Effector memory CD8-positive, alpha-beta T cell (primary cell): ENCODE measurements at regions not wholly inside any gene's neighbourhood (a gene's known extent, or its start where the extent isn't known, plus 50 kb on each side); places are given as distances from the start of the nearest gene placed in this dataset.

ENCODE experiments used
- ATAC-seq: fragments of 150-1000 bp; cut with Tn5 transposase; replicated peaks from 2 replicates; pipeline ENCODE4 v1.10.0; 2021; ENCODE audit warnings: mild to moderate bottlenecking, moderate library complexity
- DNase-seq, 3 experiments: peaks; one replicate each; pipeline ENCODE4 v3.0.0; 2021
- H3K27ac Mint-ChIP-seq, 2 donors: one replicate each; pipeline ENCODE4 v1.8.0; 2022; ENCODE audit warnings: mild to moderate bottlenecking in 2 of 2, mixed read lengths in 2 of 2, moderate library complexity in 2 of 2
- H3K27me3 Mint-ChIP-seq, 2 donors: one replicate each; pipeline ENCODE4 v1.8.0; 2022; ENCODE audit warnings: mixed read lengths in 2 of 2
- H3K36me3 Mint-ChIP-seq: one replicate; pipeline ENCODE4 v1.8.0; 2022; ENCODE audit warnings: mild to moderate bottlenecking, moderate library complexity, mixed read lengths; ENCODE audit not compliant: insufficient read depth
- H3K4me1 Mint-ChIP-seq, 2 donors: one replicate each; pipeline ENCODE4 v1.8.0; 2022; ENCODE audit warnings: low read depth in 2 of 2, mixed read lengths in 2 of 2
- H3K4me3 Mint-ChIP-seq, 2 donors: one replicate each; pipeline ENCODE4 v1.8.0; 2022; ENCODE audit warnings: mild to moderate bottlenecking in 2 of 2, mixed read lengths in 2 of 2, moderate library complexity in 2 of 2
- H3K9me3 Mint-ChIP-seq, 2 donors: one replicate each; pipeline ENCODE4 v1.8.0; 2022; ENCODE audit warnings: mixed read lengths in 2 of 2

DNA sequence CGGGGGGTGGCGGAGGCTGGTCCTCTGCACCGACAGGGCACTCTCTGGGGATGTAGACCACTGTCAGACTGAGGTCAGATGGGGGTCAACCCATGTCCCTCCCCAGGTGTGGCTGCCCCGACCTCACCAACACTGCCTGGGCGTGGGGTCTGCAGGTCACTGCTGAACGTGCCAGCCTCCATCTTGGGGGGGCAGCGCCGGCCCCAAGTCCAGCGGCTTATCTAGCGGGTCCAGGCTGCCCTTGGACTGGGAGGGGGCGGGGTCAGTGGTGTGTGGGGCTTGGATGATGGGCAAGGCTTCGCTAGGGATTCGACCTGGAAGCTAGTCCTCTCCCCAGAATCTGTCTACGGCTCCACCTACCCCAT is 178.2 kb downstream of the IGLL1 start:
- no peak for ATAC-seq
- H3K27me3 Mint-ChIP-seq, result peaks cover 5 to 32% of the 10 kb centered on the region in 2 donors
- H3K9me3 Mint-ChIP-seq, result no peaks in the 10 kb centered on the region
- no peaks in the 10 kb centered on the region for H3K36me3 Mint-ChIP-seq
- H3K27ac Mint-ChIP-seq, result no peak overlapping the region
- DNase-seq, result no peak
- H3K4me3 Mint-ChIP-seq, result peak overlapping the region; percentile 25 to 27
- H3K4me1 Mint-ChIP-seq, result peaks cover 0 to 1% of the 10 kb centered on the region in 2 donors

DNA sequence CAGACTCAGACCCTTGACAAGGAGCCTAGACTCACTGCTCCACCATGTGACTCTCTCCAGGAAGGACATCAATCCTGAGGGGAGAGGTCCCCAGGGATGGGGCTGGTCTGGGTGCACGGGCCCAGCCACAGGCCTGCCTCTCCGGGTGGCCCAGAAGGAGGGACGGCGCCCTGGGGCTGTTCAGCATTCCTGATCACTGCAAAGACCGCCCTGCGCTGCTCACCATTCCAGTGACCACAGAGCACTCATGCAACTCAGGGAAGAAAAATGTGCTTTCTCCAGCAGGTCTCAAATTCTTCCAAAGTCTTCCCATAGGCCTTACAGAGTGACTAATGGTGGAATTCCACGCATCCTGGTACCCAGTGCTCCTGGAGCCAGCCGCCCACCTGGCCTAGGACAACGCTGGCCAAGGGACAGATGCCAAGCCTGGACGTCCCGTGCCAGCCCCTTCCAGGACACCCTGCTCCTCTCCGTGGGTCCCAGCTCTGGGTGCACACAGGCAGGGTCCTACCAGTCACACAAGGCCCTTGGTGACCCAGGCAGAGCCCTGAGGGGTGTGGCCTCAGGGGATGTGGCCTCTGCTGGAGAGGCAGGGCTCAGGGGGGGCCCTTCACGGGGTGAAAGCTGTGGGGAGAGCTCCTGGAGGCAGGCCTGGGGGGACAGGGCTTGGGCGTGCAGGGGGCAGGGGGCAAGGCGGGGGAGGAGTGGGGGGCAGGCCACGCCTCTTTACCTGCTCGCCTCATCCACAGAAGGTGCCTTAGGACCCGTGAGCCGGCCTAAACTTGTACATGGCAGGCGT is 178.8 kb downstream of the IGLL1 start:
- Mint-ChIP-seq H3K4me3 (peak overlapping the region; percentile 25 to 27), H3K27ac (no peak overlapping the region), H3K27me3 (peaks cover 5 to 35% of the 10 kb centered on the region in 2 donors), H3K9me3 (no peaks in the 10 kb centered on the region), H3K36me3 (no peaks in the 10 kb centered on the region), H3K4me1 (peaks cover 0 to 1% of the 10 kb centered on the region in 2 donors)
- ATAC-seq, result no peak
- DNase-seq, result no peak

DNA sequence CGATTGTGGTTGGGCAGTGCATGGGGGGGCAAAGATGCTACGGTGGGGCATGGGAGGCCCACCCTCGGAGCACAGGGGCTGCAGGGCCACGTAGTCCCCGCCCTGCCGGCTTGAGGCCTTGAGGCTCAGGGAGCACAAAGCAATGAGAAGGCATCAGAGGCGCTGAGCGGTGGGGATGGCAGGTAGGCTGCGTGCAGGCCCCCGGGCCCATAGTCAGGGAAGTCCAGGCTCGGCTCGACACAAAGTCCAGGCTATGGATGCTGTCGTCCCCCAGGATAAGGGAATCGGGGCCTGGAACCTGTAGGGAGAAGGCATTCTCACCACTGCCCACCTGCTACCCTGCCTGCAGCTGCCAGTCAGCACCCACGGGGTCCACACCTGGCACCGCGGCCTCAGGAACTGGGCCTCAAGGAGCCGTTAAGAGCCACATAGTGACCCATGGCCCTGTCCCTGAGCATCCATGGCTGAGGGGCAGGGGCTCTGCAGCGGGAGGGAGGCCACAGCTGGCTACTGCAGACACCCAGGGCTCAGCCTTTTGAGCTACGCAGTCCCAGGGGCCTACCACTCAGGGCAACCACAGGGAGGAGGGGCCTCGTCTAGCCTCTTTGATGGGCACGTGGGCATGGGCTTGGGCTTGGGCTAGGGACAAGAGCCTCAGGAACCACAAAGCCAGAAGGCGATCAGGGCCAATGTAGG is 179.7 kb downstream of the IGLL1 start:
- Mint-ChIP-seq H3K27me3 (peaks cover 5 to 35% of the 10 kb centered on the region in 2 donors), H3K4me3 (no peak overlapping the region), H3K4me1 (peaks cover 0 to 1% of the 10 kb centered on the region in 2 donors), H3K9me3 (no peaks in the 10 kb centered on the region), H3K27ac (no peak overlapping the region), H3K36me3 (no peaks in the 10 kb centered on the region)
- DNase-seq (no peak), ATAC-seq (no peak)

GRCh38 chr22:23399367-23400285 is 180.5 kb downstream of the IGLL1 start:
- no peak for ATAC-seq
- no peak overlapping the region for H3K4me3 Mint-ChIP-seq

DNA sequence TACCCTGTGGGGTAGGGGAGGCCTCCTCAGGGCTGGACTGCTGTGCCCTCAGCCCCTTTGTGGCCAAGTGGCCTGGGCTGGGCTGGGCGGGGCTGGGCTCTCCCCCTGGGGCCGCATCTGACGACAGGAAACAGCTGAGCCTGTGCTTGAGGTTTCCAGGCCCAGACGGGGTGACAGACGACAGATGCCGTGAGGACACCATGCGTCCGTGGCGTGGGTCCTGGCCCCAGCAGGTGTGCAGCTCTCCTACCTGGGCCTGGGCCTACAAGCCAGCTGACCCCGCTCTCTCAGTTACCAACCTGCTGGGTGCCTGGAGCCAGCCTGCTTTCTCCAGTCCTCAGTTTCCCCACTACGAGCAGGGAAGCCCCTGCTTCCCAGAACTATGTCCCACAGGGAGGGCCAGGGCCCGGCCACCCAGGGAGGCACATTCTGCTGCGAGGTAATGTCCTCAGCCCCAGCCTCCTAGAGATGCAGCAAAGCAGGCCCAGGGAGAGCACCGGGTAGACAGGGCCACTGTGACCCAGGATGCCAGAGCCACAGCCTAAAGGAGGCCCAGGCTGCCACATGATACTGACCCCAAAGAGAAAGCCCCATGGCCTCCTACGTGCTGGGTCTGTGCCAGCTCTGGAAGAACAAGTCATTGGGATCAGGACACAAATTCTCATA is 181.3 kb downstream of the IGLL1 start:
- H3K4me1 Mint-ChIP-seq, result no peaks in the 10 kb centered on the region
- no peak overlapping the region for H3K27ac Mint-ChIP-seq
- no peaks in the 10 kb centered on the region for H3K36me3 Mint-ChIP-seq
- DNase-seq (no peak), ATAC-seq (no peak)
- H3K27me3 Mint-ChIP-seq, result peaks cover under 1 to 28% of the 10 kb centered on the region in 2 donors
- no peak overlapping the region for H3K4me3 Mint-ChIP-seq
- H3K9me3 Mint-ChIP-seq, result no peaks in the 10 kb centered on the region

More at GRCh38 chr22:23399367-23400285, 180.5 kb downstream of the IGLL1 start:
- Mint-ChIP-seq H3K36me3 (no peaks in the 10 kb centered on the region), H3K4me1 (peaks cover 0 to 1% of the 10 kb centered on the region in 2 donors), H3K27me3 (peaks cover 5 to 35% of the 10 kb centered on the region in 2 donors), H3K27ac (no peak overlapping the region), H3K9me3 (no peaks in the 10 kb centered on the region)
- no peak for DNase-seq

DNA sequence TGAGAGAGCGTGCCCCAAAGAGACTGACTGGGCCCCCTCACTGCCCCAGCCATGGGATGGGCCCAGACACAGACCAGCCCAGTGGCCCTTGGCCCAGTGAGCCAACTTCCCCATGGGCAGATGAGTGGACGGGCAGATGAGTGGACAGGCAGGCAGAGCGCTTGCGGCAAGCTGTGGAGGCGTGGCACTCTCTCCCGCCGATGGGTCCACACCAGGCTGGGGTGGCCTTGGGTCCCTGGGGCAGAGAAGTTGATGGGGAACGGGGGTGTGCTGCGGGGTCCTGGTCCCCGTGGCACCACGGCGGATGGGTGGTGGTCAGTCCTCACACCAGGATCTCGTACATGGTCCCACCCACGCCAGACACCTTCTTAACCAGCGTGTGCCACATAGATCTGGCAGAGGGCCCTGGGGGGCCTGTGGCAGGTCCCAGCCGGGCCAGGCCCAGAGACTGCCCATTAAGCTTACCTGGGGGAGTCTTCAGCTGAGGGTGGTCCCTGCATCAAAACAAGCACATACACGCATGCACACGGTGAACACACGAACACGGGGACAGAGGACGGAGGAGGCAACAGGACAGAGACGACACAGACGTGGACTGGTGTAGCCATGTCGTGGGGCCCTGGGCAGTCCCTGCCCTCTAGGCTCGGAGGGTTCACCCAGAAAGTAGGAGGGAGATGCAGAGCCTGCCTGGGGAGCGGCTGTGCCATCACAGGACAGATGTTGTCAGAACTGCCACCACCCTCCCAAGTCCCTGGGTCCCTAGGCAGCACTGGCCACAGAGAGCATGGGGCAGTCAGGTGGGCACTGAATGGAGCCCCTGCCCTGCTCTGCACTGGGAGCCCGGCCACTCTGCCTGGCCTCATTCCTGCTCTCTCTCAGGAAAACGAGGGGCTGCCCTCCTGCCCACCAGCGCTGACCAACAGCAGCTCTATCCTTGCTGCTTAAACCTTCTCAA is 182.2 kb downstream of the IGLL1 start:
- ATAC-seq, result no peak
- H3K9me3 Mint-ChIP-seq, result no peaks in the 10 kb centered on the region
- no peaks in the 10 kb centered on the region for H3K36me3 Mint-ChIP-seq
- no peak overlapping the region for H3K27ac Mint-ChIP-seq
- DNase-seq, result no peak
- peaks cover 0 to 20% of the 10 kb centered on the region in 2 donors for H3K27me3 Mint-ChIP-seq
- no peak overlapping the region for H3K4me3 Mint-ChIP-seq
- H3K4me1 Mint-ChIP-seq, result no peaks in the 10 kb centered on the region

DNA sequence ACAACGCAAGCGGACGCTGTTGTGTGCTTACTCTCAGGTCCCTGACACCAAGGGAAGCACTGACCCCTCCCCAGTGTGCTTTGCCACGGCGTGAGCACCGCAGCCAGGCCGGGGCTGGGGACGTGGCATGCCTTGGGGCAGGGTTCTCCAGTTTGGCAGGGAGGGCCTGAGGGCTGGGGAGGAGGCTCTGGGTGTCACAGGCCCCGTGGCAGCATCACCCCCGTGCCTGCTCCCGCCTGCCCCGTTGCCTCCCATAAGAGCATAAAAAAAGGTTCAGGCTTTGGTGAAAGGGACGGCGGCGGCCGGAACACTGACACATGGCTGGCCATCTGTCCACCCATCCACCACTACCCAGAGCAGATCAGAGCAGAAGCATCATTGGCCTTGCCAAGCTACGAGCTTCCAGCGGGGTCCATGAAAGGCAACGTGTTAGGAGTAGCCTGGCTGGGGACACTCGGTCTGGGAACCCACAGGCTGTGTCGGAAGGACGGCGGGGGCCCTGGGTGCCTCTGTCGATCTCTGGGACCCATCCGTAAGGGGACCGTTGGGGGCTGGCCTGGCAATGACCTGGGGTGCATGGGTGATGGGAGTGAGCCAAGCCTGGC is 183.0 kb downstream of the IGLL1 start:
- Mint-ChIP-seq H3K9me3 (no peaks in the 10 kb centered on the region), H3K27ac (no peak overlapping the region), H3K36me3 (no peaks in the 10 kb centered on the region), H3K4me3 (no peak overlapping the region), H3K4me1 (no peaks in the 10 kb centered on the region), H3K27me3 (peaks cover 0 to 20% of the 10 kb centered on the region in 2 donors)
- DNase-seq (no peak), ATAC-seq (no peak)

- Mint-ChIP-seq H3K36me3 (no peaks in the 10 kb centered on the region), H3K4me3 (no peak overlapping the region), H3K27me3 (peaks cover 0 to 20% of the 10 kb centered on the region in 2 donors), H3K27ac (peak overlapping the region in 1 of 2 donors; percentile 46), H3K4me1 (no peaks in the 10 kb centered on the region), H3K9me3 (no peaks in the 10 kb centered on the region)
- DNase-seq, result no peak
- no peak for ATAC-seq
Measured at GRCh38 chr22:23396362-23397007, 183.6 kb downstream of the IGLL1 start.

GRCh38 chr22:23395530-23396361 is 184.3 kb downstream of the IGLL1 start:
- Mint-ChIP-seq H3K36me3 (no peaks in the 10 kb centered on the region), H3K4me3 (no peak overlapping the region), H3K4me1 (no peaks in the 10 kb centered on the region), H3K9me3 (no peaks in the 10 kb centered on the region), H3K27me3 (peaks cover 0 to 20% of the 10 kb centered on the region in 2 donors), H3K27ac (no peak overlapping the region)
- DNase-seq (no peak), ATAC-seq (no peak)

DNA sequence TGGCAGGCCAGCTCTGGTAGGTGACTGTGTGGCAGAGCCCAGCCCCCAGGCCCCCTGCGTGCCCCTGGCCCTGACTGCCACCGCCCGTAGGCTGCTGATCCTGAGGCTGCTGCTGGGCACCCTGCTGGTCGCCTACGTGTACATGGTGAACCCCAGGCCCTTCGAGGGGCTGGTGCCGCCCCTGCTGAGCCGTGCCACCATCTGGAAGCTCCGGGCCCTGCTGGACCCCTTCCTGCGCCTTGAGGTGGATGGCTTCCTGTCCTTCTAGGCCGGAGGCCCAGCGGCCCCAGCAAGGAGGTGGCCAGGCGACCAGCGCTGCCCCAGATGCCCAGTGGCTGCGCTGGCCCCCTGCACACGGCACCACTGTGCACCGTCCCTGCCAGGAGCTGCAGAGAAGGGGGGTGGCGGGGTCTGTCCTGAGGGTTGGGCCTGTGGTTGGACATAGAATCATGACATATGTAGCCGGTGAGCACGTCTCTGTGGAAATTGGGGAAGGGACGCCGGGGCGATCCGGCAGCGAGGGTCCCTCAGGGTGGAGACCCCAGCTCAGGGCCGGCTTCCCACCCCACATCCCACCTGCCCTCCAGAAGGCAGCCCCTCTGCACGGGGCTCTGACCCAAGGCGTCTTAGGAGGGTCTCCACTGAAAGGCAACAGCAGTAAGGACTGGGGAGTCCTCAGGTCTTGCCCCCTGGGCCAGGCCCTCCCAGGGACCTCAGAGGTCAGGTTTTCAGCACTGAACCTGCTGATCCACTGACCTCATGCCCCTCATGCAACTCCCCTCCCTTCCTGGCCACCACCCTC is 185.4 kb downstream of the IGLL1 start:
- Mint-ChIP-seq H3K9me3 (no peaks in the 10 kb centered on the region), H3K27me3 (peaks cover 0 to 11% of the 10 kb centered on the region in 2 donors), H3K4me3 (no peak overlapping the region), H3K36me3 (no peaks in the 10 kb centered on the region), H3K4me1 (no peaks in the 10 kb centered on the region), H3K27ac (no peak overlapping the region)
- DNase-seq, result no peak
- no peak for ATAC-seq
